Limb (tissue), 2 donors: ENCODE measurements at regions not wholly inside any gene's neighbourhood (a gene's known extent, or its start where the extent isn't known, plus 50 kb on each side); places are given as distances from the start of the nearest gene placed in this dataset.
A peak's percentile ranks its signal among the peaks of the same experiment; 100 is the strongest.
"Not testable (repeated sequence)": the region's sequence is repeated elsewhere in the genome, so short reads cannot be mapped to it uniquely, and the experiment has no call there.

Experiments
- DNase-seq, 2 donors: peaks; one replicate each; pipeline ENCODE4 v3.0.0-alpha.2; 2016; ENCODE audit errors: extremely low spot score in 2 of 2

- DNase-seq: no peak
These were observed 268.3 kb downstream of the MEX3B start for GRCh38 chr15:81777546-81777945.

- DNase-seq: no peak
These were observed 268.8 kb downstream of the MEX3B start for GRCh38 chr15:81776976-81777375.

GRCh38 chr15:81775779-81776178 lies 270.0 kb downstream of the MEX3B start:
- not testable (repeated sequence) for DNase-seq

- no peak for DNase-seq
These were observed 271.5 kb downstream of the MEX3B start for GRCh38 chr15:81774309-81774708.

- DNase-seq: no peak
These were observed 277.0 kb downstream of the MEX3B start for GRCh38 chr15:81768773-81769172.

GRCh38 chr15:81766829-81767475 lies 278.9 kb downstream of the MEX3B start:
- no peak for DNase-seq

- no peak for DNase-seq
These were observed 280.0 kb downstream of the MEX3B start for GRCh38 chr15:81765816-81766215.

- no peak for DNase-seq
These were observed 282.5 kb downstream of the MEX3B start for GRCh38 chr15:81763304-81763703.

- no peak for DNase-seq
These were observed 285.1 kb downstream of the MEX3B start for GRCh38 chr15:81760686-81761085.

GRCh38 chr15:81758818-81759284 lies 287.0 kb downstream of the MEX3B start:
- DNase-seq: no peak

- no peak for DNase-seq
These were observed 290.2 kb downstream of the MEX3B start for GRCh38 chr15:81755626-81756025.

GRCh38 chr15:81754078-81754477 lies 291.7 kb downstream of the MEX3B start:
- DNase-seq: no peak

GRCh38 chr15:81752974-81753373 lies 292.8 kb downstream of the MEX3B start:
- DNase-seq: peak in 1 of 2 donors; percentile 36

- DNase-seq: peak; percentile 82 to 88
These were observed 293.3 kb downstream of the MEX3B start for GRCh38 chr15:81752546-81752942.

GRCh38 chr15:81751816-81752545 lies 293.8 kb downstream of the MEX3B start:
- DNase-seq: no peak

- DNase-seq: no peak
These were observed 294.6 kb downstream of the MEX3B start for GRCh38 chr15:81751256-81751655.

- peak in 1 of 2 donors; percentile 76 for DNase-seq
These were observed 296.0 kb downstream of the MEX3B start for GRCh38 chr15:81749716-81750375.

- no peak for DNase-seq
These were observed 298.3 kb downstream of the MEX3B start for GRCh38 chr15:81747482-81747881.

GRCh38 chr15:81747026-81747425 lies 298.8 kb downstream of the MEX3B start:
- DNase-seq: no peak

- no peak for DNase-seq
These were observed 301.5 kb downstream of the MEX3B start for GRCh38 chr15:81744364-81744763.

- no peak for DNase-seq
These were observed 305.4 kb downstream of the MEX3B start for GRCh38 chr15:81740416-81740815.

- DNase-seq: no peak
These were observed 316.5 kb downstream of the MEX3B start for GRCh38 chr15:81729340-81729739.
